LNCaP clone FGC (cell line): ENCODE measurements at regions not wholly inside any gene's neighbourhood (a gene's known extent, or its start where the extent isn't known, plus 50 kb on each side); places are given as distances from the start of the nearest gene placed in this dataset.

Experiments used
- DNase-seq: peaks from one replicate; pipeline ENCODE4 v3.0.0-alpha.2; 2011; ENCODE audit warnings: low read depth
- H3K4me3 ChIP-seq: 2 replicates; pipeline ENCODE4 v1.5.1; 2011; ENCODE audit warnings: mild to moderate bottlenecking, low read depth, low read length, control low read depth
- TF ChIP-seq, protein P1 (sequence below): IDR thresholded peaks from 2 replicates; pipeline ENCODE4 v1.5.1; 2012; ENCODE audit warnings: mild to moderate bottlenecking; ENCODE audit not compliant: control insufficient read depth, insufficient read depth; ENCODE audit errors: extremely low read depth

DNA sequence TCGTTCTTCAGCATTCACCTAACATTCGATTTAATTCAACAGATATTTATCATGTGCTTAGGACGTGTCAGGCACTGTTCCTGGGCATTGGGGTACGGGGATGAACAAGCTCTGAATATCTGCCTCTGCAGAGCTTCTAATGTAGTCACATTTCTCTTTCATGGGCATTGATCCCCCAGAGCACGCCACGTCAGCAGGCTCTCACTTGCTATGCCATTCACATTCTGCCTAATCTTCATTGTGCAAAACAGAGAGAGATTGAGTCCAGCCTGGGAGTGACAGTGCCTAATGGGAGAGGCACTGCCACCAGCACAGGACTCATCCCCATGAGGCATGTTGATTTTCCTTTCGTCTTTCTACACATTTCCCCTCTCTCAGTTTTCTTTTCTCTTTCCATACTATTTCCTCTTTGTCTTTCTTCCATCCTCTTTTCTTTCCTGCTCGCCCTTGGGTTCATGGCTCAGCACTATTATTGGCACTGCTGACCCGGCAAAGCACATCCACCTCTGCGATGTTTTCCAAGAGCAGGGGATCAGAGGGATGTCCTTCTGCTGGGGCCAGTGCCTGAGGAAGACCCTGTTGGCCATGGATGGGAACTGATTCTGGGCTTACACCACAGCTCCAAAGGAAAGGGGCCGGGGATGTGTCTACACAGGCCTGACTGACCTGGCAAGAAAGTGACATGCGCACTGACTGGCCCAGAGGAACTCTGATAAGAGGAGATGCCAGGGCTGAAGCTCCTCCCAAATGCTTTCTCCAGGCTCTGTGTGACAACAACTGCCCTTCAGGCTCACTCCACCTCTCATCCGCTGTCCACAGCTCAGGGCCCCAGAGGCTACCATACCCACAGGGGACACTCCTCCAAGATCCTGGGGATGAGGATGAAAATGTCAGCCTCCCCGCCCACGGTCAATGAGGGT is 195.9 kb downstream of the TOMM20 start:
- H3K4me3 ChIP-seq: no peak overlapping the region
- DNase-seq: no peak
- TF ChIP-seq, protein P1, sequence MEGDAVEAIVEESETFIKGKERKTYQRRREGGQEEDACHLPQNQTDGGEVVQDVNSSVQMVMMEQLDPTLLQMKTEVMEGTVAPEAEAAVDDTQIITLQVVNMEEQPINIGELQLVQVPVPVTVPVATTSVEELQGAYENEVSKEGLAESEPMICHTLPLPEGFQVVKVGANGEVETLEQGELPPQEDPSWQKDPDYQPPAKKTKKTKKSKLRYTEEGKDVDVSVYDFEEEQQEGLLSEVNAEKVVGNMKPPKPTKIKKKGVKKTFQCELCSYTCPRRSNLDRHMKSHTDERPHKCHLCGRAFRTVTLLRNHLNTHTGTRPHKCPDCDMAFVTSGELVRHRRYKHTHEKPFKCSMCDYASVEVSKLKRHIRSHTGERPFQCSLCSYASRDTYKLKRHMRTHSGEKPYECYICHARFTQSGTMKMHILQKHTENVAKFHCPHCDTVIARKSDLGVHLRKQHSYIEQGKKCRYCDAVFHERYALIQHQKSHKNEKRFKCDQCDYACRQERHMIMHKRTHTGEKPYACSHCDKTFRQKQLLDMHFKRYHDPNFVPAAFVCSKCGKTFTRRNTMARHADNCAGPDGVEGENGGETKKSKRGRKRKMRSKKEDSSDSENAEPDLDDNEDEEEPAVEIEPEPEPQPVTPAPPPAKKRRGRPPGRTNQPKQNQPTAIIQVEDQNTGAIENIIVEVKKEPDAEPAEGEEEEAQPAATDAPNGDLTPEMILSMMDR: no peak

DNA sequence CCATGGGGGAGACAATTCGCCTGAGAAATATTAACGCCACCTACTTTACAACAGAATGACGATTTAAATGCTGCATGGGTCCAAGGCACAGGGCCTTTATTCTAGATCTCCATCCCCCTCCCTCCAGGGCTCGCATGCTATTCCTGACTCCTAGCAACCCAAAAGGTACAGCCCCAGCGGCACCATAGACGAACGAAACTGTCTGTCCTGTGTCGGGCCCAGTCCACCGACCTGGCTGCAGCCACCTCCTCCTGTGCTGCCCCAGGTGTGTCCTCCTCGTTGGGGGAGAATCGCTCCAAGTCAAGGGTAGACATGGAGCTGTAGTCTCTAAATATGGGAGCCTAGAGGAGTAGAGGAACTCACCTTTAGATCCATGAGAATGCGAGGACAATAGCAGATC is 196.5 kb downstream of the TOMM20 start:
- TF ChIP-seq, protein P1: no peak
- no peak overlapping the region for H3K4me3 ChIP-seq
- DNase-seq: no peak

DNA sequence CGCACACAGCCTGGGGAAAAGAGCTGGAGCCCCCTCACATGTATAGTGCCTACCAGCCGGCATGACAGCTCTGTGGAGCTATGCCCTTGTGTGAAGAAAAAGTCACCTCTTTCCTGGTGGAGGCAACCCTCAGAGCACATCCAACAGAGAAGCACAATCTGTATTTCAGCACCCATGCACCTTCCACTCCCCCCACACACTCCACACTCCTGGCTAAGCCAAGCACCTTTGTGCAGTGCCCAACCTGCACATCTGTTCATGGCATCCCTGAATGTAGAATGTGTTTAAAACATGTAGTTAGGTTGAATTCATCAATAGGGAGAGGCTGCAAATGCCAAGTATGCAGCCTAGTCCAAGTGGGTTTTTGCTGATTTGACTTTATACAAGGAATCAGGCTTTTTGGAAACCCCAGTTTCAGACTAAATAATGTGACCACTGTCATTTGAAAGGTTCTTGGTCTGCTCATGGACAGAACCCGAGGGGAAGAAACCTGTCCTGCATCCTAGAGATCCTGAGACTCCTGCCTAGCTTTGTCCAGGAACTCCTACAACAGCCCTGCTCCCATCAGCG is 197.1 kb downstream of the TOMM20 start:
- DNase-seq: no peak
- H3K4me3 ChIP-seq: no peak overlapping the region
- TF ChIP-seq, protein P1: no peak

DNA sequence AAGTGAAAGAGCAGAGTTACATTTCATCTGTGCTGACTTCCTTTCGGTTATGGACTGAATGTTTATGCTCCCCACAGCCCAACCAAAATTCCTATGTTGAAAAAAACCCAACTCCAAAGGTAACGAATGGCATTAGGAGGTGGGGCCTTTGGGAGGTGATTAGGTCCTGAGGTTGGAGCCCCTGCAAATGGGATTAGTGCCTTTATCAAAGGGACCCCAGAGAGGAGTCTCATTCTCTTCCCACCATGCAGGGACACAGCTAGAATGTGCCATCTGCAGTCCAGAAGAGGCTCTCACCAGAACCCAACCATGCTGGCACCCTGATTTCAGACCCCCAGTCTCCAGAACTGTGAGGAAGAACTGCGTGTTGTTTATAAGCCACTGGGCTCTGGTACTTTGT is 199.3 kb downstream of the TOMM20 start:
- TF ChIP-seq, protein P1: no peak
- no peak overlapping the region for H3K4me3 ChIP-seq
- no peak for DNase-seq

DNA sequence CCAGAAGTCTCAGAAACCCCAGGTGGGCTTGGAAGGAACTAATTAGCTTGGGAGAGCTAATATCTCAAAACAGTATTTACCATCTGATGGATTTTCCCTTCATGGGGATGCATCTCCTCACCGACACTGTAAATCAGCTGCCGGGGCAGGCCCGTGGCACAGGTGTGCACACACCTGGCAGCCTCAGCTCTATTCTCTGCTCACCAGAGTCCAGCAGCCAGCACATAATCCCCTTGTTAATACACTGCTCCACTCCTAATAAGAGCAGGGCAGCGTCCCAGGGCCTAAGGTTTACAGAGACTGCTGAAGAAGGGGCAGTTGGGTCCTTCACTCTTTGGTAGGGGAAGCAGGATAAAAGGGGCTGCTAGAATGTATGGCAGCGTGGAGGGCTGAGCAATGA is 200.0 kb downstream of the TOMM20 start:
- H3K4me3 ChIP-seq: no peak overlapping the region
- TF ChIP-seq, protein P1: no peak
- DNase-seq: no peak

DNA sequence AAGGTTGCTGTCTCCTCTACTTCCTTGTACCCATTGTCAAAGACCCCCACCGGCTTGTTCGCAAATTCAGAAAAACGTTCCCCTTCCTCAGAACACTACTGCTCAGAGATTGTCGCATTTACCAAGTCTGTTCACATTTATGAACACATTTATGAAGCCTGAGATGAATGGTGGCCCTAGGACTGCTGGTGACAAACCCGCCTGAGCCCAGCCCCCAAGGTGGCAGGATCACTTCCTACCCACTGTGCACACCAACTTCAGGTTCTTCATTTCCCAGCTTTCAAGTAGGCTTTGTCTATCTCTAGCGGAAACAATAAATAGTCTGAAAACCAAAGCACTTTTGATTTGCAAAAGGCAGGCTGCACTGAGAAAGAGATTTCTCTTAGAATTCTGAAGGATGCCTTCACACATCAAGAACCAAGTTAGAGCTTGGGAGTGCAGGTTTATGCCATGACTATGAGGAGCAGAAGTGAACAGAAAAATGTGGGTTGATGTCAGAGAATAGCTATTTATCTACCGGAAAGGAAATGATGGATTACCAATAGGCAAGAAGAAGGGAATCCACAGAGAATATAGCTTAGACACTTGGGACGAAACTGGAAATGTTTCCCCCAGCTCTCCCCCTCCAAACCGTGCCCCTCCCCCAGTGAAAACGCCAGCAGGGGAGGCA is 200.5 kb downstream of the TOMM20 start:
- H3K4me3 ChIP-seq: no peak overlapping the region
- no peak for DNase-seq
- TF ChIP-seq, protein P1: no peak
